ENCODE measurements at regions not wholly inside any gene's neighbourhood (a gene's known extent, or its start where the extent isn't known, plus 50 kb on each side); places are given as distances from the start of the nearest gene placed in this dataset.

GRCh38 chr15:38874464-38874863 lies 309.9 kb upstream of the RASGRP1 start:
- no peak for TF ChIP-seq CTCF (IDR thresholded peaks at IDR 0.05; ENCODE audit: poor library complexity, severe bottlenecking)
- TF ChIP-seq TAF1 (IDR thresholded peaks at IDR 0.05; ENCODE audit: low read depth), result no peak
- TF ChIP-seq EP300 (conservative IDR thresholded peaks at IDR 0.05; ENCODE audit: poor library complexity, severe bottlenecking), result no peak
- no peak for TF ChIP-seq MXI1 (conservative IDR thresholded peaks at IDR 0.05; ENCODE audit: poor library complexity, severe bottlenecking)
- TF ChIP-seq POLR2AphosphoS5 (IDR thresholded peaks at IDR 0.05), result no peak
- no peak for TF ChIP-seq EZH2 (IDR thresholded peaks at IDR 0.05; ENCODE audit: borderline replicate concordance, insufficient read depth, low read length, poor library complexity, severe bottlenecking)
